GM18873 (cell line): ENCODE measurements at regions not wholly inside any gene's neighbourhood (a gene's known extent, or its start where the extent isn't known, plus 50 kb on each side); places are given as distances from the start of the nearest gene placed in this dataset.

Experiments used
- ATAC-seq: cut with Tn5 transposase; IDR thresholded peaks from one replicate; pipeline ENCODE4 v1.9.1; 2021; ENCODE audit warnings: mild to moderate bottlenecking, moderate library complexity, moderate number of reproducible peaks; ENCODE audit not compliant: unreplicated experiment, low FRiP score

GRCh38 chr4:152165146-152165545, 370.7 kb downstream of the FBXW7 start:
- no peak for ATAC-seq

GRCh38 chr4:152164561-152164960, 371.3 kb downstream of the FBXW7 start:
- ATAC-seq = no peak

- ATAC-seq = no peak
Observed at GRCh38 chr4:152162331-152162697, 373.6 kb downstream of the FBXW7 start.

DNA sequence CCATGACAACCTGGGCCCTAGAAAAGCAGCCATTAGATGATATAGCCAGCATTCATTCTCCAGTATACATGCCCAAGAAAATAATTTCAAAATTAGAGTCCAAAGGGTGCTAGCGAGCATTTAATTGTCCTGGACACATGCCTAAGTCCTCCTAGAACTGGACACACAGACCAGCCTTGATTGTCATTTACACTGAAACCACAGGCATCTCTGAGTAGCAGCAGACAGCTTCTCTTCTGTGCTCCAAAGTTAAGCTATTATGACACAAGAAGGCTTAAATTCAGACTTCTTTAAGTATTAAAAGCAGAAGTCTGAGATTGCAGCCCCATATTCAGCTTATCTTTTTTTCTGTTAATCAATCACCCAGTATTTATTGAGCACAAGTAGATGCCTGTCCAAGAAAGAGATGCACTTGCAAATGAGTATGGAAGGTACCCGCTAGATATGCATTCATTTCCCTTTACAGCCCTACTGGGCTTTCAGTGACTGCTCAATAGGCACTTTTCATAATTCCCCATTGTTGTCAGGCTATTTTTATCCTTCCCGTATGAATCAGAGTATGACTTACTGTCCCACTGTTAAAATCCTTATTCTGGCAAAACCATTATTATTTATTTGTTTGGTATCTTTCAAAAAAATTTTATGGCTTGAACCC, 374.1 kb downstream of the FBXW7 start:
- ATAC-seq = no peak

DNA sequence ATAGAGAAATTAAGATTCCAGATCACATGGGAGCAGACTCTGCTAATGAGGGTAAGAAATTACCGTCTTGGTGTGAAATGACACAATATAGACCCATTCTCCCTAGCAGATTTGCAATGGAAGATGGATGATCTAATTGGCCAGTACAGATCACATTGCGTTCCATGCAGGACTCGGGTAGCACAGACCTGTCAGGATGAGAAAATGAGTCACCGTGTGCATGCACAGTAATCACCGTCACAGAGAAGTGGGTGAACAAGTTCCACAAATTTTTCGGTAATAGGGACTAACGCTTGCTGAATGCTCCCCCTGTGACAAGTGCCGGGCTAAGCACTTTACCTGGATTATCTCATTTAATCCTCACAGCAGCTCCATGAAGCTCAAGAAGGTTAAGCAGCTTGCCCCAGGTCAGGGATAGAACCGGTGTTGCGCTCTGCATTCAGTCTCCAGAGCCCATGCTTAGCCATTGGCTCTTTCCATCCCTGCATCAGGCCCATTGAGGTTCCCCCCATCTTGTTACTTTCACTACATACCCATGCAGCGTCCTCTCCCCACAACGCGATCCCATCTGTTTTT, 375.6 kb downstream of the FBXW7 start:
- ATAC-seq = no peak

GRCh38 chr4:152159773-152160172, 376.1 kb downstream of the FBXW7 start:
- ATAC-seq = no peak

- ATAC-seq = no peak
Observed at GRCh38 chr4:152158225-152158624, 377.7 kb downstream of the FBXW7 start.

GRCh38 chr4:152157629-152158028, 378.3 kb downstream of the FBXW7 start:
- no peak for ATAC-seq

- no peak for ATAC-seq
Observed at GRCh38 chr4:152156442-152156841, 379.4 kb downstream of the FBXW7 start.

DNA sequence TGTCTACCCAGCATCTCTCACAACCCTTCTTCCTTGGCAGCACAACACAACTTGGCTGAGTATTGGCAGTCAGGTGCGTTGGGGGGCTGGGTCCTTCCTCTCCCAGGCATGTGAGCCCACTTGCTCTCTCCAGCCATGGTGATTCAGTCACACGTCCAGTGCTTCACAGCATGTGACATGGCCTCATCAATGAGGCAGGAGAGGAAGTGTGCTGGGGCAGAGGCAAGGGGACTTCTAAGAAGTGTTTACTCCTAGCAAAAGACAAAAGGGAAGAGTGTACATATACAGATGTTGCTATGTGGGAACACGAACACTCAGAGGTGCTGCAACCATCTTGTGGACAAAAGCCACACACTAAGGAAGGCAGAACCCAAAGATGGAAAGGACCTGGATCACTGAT, 380.8 kb downstream of the FBXW7 start:
- ATAC-seq = no peak

- no peak for ATAC-seq
Observed at GRCh38 chr4:152154433-152154832, 381.5 kb downstream of the FBXW7 start.

DNA sequence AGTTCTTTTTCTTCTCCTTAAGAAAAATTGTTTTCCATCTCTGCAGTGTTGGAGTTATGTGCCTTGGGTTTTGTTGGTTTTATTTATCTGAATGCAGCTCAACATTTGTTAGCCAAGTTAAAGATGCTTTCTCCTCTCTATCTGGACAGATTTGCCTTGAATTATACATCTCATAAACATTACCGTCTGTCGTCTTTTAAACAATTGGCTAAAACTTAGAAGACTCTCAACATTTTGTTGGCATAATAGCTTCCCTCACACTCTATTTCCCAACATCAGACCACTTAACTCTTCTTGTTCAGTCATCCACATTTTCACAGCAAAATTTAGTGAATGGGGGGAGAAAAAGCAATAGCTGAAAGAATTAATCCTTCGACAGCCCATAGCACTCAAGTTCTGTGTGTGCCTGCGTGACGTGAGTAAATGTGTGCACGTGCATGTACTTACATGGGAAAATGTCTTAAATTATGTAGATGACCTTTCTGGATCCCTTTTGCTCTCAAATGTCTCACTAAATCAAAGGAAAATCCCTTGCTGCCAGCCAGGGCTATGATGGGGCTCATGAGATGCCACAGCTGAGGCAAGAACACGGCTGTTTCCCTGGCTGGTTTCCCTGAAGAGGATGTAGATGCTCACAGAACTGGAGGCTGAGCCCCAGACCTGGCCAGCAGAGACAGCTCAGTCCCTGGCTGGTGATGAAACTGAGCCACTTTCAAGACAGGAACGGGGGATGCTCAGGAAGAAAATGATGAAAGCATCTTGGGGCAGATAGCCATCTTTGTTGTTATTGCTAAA, 382.2 kb downstream of the FBXW7 start:
- no peak for ATAC-seq

- no peak for ATAC-seq
Observed at GRCh38 chr4:152150214-152150613, 385.7 kb downstream of the FBXW7 start.

DNA sequence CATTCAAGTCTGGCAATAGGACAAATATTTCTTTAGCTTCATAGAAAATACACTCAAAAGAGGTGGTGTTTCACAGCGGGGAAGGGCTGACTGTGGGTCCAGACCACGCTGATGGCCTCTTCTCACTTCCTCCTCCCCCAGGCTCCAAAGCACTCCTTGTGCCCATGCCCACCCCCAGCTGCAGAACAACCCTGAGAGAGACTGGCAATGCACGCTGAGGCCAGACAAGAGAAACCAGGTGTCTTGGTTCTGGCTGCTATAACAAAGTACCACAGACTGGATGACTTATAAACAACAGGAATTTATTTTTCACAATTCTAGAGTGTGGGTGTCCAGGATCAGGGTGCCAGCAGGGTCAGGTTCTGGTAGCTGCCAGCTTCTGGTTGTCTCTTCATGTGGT, 386.1 kb downstream of the FBXW7 start:
- no peak for ATAC-seq

- ATAC-seq = no peak
Observed at GRCh38 chr4:152148057-152148456, 387.2 kb upstream of the GATB start.

DNA sequence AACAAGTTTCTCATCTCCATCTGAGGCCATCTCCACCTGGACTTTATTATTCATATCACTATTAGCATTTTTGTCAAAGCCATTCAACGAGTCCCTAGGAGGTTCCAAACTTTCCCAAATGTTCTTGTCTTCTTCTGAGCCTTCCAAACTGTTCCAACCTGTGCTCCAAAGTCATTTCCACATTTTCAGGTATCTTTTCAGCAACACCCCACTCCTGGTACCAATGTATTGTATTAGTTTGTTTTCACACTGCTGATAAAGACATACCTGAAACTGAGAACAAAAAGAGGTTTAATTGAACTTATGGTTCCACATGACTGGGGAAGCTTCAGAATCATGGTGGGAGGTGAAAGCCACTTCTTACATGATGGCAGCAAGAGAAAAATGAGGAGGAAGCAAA, 385.4 kb upstream of the GATB start:
- no peak for ATAC-seq

DNA sequence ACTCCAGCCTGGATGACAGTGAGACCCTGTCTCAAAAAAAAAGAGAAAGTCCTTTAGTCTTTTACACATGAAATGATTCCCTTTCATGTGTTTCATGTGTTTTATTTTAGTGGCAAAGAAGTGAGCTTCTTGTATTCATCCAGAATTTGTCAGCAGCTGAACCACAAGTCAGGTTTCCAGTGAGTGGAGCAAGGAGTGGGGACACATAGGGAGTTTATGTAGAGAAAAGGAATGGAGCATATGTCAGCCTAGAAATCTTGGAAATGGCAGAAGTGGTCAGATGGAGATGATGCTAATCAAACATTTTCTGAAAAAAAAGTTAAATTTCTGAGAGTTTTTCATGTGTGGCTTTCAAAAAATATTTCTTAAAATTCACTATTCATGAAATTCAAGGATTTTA, 383.0 kb upstream of the GATB start:
- no peak for ATAC-seq

DNA sequence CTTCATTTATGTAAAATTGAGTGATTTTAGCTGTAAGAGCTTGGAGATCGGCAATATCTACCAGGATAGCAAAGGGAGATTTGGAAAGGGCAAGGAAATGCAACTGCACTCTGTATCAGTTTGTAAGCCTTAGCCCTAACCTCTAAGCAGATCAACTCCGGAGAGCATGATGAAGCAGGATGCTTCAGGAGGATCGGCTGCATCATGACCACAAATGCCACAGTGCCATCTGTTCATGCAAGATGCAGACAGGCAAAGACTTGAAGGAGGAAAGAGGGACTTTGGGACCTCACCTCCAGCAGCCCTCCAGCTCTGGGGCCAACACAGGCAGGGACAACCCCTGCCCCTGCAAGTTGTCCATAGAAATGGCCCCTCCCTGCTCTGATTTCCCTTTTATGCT, 377.6 kb upstream of the GATB start:
- no peak for ATAC-seq

DNA sequence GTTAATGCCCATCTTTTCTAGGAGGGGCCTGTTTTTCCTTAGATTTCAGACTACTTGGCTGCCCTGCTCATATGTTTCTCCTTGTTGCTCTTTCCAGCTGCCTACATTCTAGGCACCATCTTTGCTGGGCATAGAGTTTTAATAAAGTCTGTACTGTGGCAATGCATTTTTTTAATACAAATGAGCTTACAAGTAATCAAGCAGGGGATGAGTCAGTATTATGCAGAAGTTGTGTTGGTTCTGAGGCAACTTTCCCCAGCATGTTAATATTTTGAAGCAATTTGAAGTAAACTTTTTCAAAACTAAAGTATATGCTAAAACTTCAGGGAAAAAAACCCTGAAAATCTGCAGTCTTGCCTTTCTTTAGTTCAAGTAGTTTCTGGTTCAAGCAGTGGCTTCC, 372.0 kb upstream of the GATB start:
- ATAC-seq = no peak

GRCh38 chr4:152128356-152128755, 367.5 kb upstream of the GATB start:
- ATAC-seq = no peak

- ATAC-seq = no peak
Observed at GRCh38 chr4:152126238-152126637, 365.4 kb upstream of the GATB start.
